ENCODE measurements at regions not wholly inside any gene's neighbourhood (a gene's known extent, or its start where the extent isn't known, plus 50 kb on each side); places are given as distances from the start of the nearest gene placed in this dataset.

GRCh38 chr20:54407459-54407858 lies 67.9 kb upstream of the DOK5 start:
- Histone ChIP-seq H2AFZ (no peak overlapping the region), H3K27me3 (replicated peaks; ENCODE audit: insufficient read depth) (0 out of 2 replicates have a peak, but pooled peaks cover 9% of the 10 kb centered on the region), H3K4me1 (ENCODE audit: insufficient read depth) (no peaks in the 10 kb centered on the region), H3K9me3 (ENCODE audit: low read depth) (no peaks in the 10 kb centered on the region), H3K4me3 (no peak overlapping the region), H3K4me2 (ENCODE audit: unreplicated experiment) (no peak overlapping the region), H3F3A (ENCODE audit: insufficient read depth) (no peaks in the 10 kb centered on the region), H3K9ac (no peak overlapping the region), H3K27ac (no peak overlapping the region), H3K36me3 (ENCODE audit: low read depth) (no peaks in the 10 kb centered on the region), H3K79me2 (ENCODE audit: insufficient read depth) (no peaks in the 10 kb centered on the region), H4K20me1 (ENCODE audit: insufficient read depth) (no peaks in the 10 kb centered on the region), H3K9me2 (ENCODE audit: insufficient read depth) (no peaks in the 10 kb centered on the region)
- TF ChIP-seq EZH2phosphoT487 (IDR thresholded peaks at IDR 0.05; ENCODE audit: insufficient read depth, low read depth) (no peak), EZH2 (IDR thresholded peaks at IDR 0.05; ENCODE audit: insufficient read depth, poor library complexity, severe bottlenecking) (no peak)
- in situ Hi-C loops (cut with MboI), result no loop called here
- WGBS, 2 experiments (ENCODE audit: low coverage in 1 of 2, low lambda C conversion rate in 2 of 2, missing lambda C conversion rate in 2 of 2), result 50 to 56% methylated on average over 6 of the region's 6 CpGs
- no peak for DNase-seq

DNA sequence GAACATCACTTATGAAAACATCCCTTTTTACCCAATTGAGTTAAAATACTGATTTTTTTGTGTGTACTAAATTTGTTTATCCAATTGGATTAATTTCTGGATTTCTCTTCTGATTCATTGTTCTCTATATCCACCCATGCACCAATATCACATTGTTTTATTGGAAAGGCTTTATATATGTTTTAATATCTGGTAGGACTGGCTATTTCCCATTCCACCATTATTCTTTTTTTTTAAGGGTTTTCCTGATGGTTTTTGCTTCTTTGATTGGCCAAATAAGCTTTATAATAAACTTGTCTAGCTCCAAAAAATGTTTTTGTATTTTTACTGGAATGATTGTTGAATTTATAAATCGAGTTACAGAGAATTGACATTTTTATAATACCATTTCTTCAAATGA lies 59.4 kb upstream of the DOK5 start:
- in situ Hi-C loops (cut with MboI), result no loop called here
- DNase-seq, result no peak
- Histone ChIP-seq H3K27me3 (replicated peaks; ENCODE audit: insufficient read depth) (no peaks in the 10 kb centered on the region), H2AFZ (no peak overlapping the region), H3K27ac (no peak overlapping the region), H3K4me2 (ENCODE audit: unreplicated experiment) (no peak overlapping the region), H3K9me3 (ENCODE audit: low read depth) (no peaks in the 10 kb centered on the region), H3K4me3 (no peak overlapping the region), H3K36me3 (ENCODE audit: low read depth) (no peaks in the 10 kb centered on the region), H3K9ac (no peak overlapping the region), H3F3A (ENCODE audit: insufficient read depth) (no peaks in the 10 kb centered on the region), H3K79me2 (ENCODE audit: insufficient read depth) (no peaks in the 10 kb centered on the region), H3K4me1 (ENCODE audit: insufficient read depth) (no peaks in the 10 kb centered on the region), H4K20me1 (ENCODE audit: insufficient read depth) (no peaks in the 10 kb centered on the region), H3K9me2 (ENCODE audit: insufficient read depth) (no peaks in the 10 kb centered on the region)
- WGBS, 2 experiments (ENCODE audit: low coverage in 1 of 2, low lambda C conversion rate in 2 of 2, missing lambda C conversion rate in 2 of 2), result 6 to 7% methylated on average over 1 of the region's 1 CpG
- TF ChIP-seq EZH2 (IDR thresholded peaks at IDR 0.05; ENCODE audit: insufficient read depth, poor library complexity, severe bottlenecking) (no peak), EZH2phosphoT487 (IDR thresholded peaks at IDR 0.05; ENCODE audit: insufficient read depth, low read depth) (no peak)

DNA sequence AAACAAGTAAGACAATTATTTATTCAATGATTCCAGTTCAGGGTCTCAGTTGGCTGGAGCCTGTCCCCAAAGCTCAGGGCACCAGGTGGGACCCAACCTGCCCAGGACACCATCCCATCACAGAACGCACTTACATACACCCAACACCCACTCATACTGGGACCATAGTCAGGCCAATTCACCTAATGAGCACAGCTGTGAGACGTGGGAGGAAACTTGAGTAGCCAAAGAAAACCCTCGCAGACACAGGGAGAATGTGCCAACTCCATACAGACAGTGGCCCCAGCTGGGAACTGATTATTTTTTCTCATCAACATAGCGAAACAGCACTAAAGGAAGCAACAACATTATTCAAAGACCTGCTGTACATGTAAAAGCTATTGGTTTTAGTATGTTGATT lies 58.6 kb upstream of the DOK5 start:
- Histone ChIP-seq H2AFZ (no peak overlapping the region), H3K4me1 (ENCODE audit: insufficient read depth) (no peaks in the 10 kb centered on the region), H3K4me3 (no peak overlapping the region), H3F3A (ENCODE audit: insufficient read depth) (no peaks in the 10 kb centered on the region), H3K36me3 (ENCODE audit: low read depth) (no peaks in the 10 kb centered on the region), H3K27me3 (replicated peaks; ENCODE audit: insufficient read depth) (no peaks in the 10 kb centered on the region), H3K27ac (no peak overlapping the region), H3K79me2 (ENCODE audit: insufficient read depth) (no peaks in the 10 kb centered on the region), H4K20me1 (ENCODE audit: insufficient read depth) (no peaks in the 10 kb centered on the region), H3K9ac (no peak overlapping the region), H3K4me2 (ENCODE audit: unreplicated experiment) (no peak overlapping the region), H3K9me2 (ENCODE audit: insufficient read depth) (no peaks in the 10 kb centered on the region), H3K9me3 (ENCODE audit: low read depth) (no peaks in the 10 kb centered on the region)
- in situ Hi-C loops (cut with MboI), result no loop called here
- DNase-seq, result no peak
- WGBS, 2 experiments (ENCODE audit: low coverage in 1 of 2, low lambda C conversion rate in 2 of 2, missing lambda C conversion rate in 2 of 2), result 31 to 35% methylated on average over 4 of the region's 4 CpGs
- no peak for TF ChIP-seq EZH2 (IDR thresholded peaks at IDR 0.05; ENCODE audit: insufficient read depth, poor library complexity, severe bottlenecking)
- TF ChIP-seq EZH2phosphoT487 (IDR thresholded peaks at IDR 0.05; ENCODE audit: insufficient read depth, low read depth), result no peak

- H3K4me1 ChIP-seq (ENCODE audit: insufficient read depth), result no peaks in the 10 kb centered on the region
Observed at GRCh38 chr20:54419531-54419930, 55.9 kb upstream of the DOK5 start.

More at GRCh38 chr20:54419531-54419930, 55.9 kb upstream of the DOK5 start:
- no peak overlapping the region for H3K27ac ChIP-seq
- no peaks in the 10 kb centered on the region for H3K9me3 ChIP-seq (ENCODE audit: low read depth)
- H3K79me2 ChIP-seq (ENCODE audit: insufficient read depth), result no peaks in the 10 kb centered on the region
- no peak for TF ChIP-seq EZH2phosphoT487 (IDR thresholded peaks at IDR 0.05; ENCODE audit: insufficient read depth, low read depth)
- H3K27me3 ChIP-seq (replicated peaks; ENCODE audit: insufficient read depth), result no peaks in the 10 kb centered on the region
- no peaks in the 10 kb centered on the region for H4K20me1 ChIP-seq (ENCODE audit: insufficient read depth)
- no peak overlapping the region for H2AFZ ChIP-seq
- DNase-seq, result no peak
- no peaks in the 10 kb centered on the region for H3K9me2 ChIP-seq (ENCODE audit: insufficient read depth)
- in situ Hi-C loops (cut with MboI), result no loop called here
- H3K9ac ChIP-seq, result no peak overlapping the region
- H3K4me2 ChIP-seq (ENCODE audit: unreplicated experiment), result no peak overlapping the region
- H3K36me3 ChIP-seq (ENCODE audit: low read depth), result no peaks in the 10 kb centered on the region
- no peak overlapping the region for H3K4me3 ChIP-seq
- no peaks in the 10 kb centered on the region for H3F3A ChIP-seq (ENCODE audit: insufficient read depth)

Data from GM23248 (cell line).